Mucosa of descending colon (tissue), 3 donors: ENCODE measurements at regions not wholly inside any gene's neighbourhood (a gene's known extent, or its start where the extent isn't known, plus 50 kb on each side); places are given as distances from the start of the nearest gene placed in this dataset.
"Not testable (repeated sequence)": the region's sequence is repeated elsewhere in the genome, so short reads cannot be mapped to it uniquely, and the experiment has no call there.

Experiments
- ATAC-seq: fragments of 200-7000 bp; cut with Tn5 transposase; one replicate; pipeline ENCODE4 v1.9.1; 2020; ENCODE audit warnings: mild to moderate bottlenecking, moderate library complexity
- DNase-seq, 3 donors: peaks; one replicate each; pipeline ENCODE4 v3.0.0-alpha.2; 2020
- H3K36me3 ChIP-seq: fragments of 200-600 bp; one replicate; pipeline ENCODE4 v1.8.0; 2021; ENCODE audit warnings: low read depth, mild to moderate bottlenecking
- H3K4me1 ChIP-seq: fragments of 200-600 bp; one replicate; pipeline ENCODE4 v1.8.0; 2021; ENCODE audit warnings: low read depth, mild to moderate bottlenecking
- H3K4me3 ChIP-seq: fragments of 200-600 bp; one replicate; pipeline ENCODE4 v1.8.0; 2021; ENCODE audit warnings: mild to moderate bottlenecking
- H3K9me3 ChIP-seq: fragments of 200-600 bp; one replicate; pipeline ENCODE4 v1.8.0; 2021; ENCODE audit warnings: mild to moderate bottlenecking
- intact Hi-C, 2 donors: fragments of 100-400 bp; cut with DNase I in 1 of 2; cut with micrococcal nuclease in 1 of 2; formaldehyde crosslinking; loops; one replicate each; pipeline versions ENCODE4 v1.11.0 to v1.11.1; 2022; cut with DNase I, micrococcal nuclease
- TF ChIP-seq, protein P1 (sequence below): fragments of 200-600 bp; IDR thresholded peaks from one replicate; pipeline ENCODE4 v1.8.0; 2022; ENCODE audit warnings: antibody characterized with exemption, mild to moderate bottlenecking
- donor health status: DM: no; HTN: no; CAD: no; lungs with moderate emphysema.
- donor health status: DM: no; HTN: no; CAD: no.
- donor health status: DM: no; HTN: yes; CAD: no.

DNA sequence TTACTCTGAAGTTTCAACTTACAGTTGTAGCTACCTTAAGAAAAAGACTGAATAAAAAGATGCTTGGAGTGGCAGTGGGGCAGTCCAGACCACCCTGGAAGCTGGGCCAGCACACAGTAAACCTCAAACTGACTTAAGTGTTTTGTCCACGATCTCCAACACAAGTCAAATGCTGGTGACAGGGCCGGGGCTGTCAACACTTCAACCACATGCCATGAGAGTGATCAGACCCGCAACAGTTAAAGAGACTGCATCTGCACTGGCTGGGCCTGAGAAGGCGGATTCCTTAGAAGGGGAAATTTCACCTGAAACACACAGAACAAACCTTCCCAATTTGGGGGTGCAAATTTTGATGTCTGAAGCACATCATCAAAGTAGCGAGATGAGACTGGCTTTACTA is 223.5 kb upstream of the CAND1 start:
- H3K9me3 ChIP-seq: no peaks in the 10 kb centered on the region
- TF ChIP-seq, protein P1, sequence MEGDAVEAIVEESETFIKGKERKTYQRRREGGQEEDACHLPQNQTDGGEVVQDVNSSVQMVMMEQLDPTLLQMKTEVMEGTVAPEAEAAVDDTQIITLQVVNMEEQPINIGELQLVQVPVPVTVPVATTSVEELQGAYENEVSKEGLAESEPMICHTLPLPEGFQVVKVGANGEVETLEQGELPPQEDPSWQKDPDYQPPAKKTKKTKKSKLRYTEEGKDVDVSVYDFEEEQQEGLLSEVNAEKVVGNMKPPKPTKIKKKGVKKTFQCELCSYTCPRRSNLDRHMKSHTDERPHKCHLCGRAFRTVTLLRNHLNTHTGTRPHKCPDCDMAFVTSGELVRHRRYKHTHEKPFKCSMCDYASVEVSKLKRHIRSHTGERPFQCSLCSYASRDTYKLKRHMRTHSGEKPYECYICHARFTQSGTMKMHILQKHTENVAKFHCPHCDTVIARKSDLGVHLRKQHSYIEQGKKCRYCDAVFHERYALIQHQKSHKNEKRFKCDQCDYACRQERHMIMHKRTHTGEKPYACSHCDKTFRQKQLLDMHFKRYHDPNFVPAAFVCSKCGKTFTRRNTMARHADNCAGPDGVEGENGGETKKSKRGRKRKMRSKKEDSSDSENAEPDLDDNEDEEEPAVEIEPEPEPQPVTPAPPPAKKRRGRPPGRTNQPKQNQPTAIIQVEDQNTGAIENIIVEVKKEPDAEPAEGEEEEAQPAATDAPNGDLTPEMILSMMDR: no peak
- H3K4me1 ChIP-seq: no peaks in the 10 kb centered on the region
- H3K36me3 ChIP-seq: no peaks in the 10 kb centered on the region
- H3K4me3 ChIP-seq: no peak overlapping the region
- ATAC-seq (no peak), DNase-seq (no peak)
- intact Hi-C loops: no loop called here

DNA sequence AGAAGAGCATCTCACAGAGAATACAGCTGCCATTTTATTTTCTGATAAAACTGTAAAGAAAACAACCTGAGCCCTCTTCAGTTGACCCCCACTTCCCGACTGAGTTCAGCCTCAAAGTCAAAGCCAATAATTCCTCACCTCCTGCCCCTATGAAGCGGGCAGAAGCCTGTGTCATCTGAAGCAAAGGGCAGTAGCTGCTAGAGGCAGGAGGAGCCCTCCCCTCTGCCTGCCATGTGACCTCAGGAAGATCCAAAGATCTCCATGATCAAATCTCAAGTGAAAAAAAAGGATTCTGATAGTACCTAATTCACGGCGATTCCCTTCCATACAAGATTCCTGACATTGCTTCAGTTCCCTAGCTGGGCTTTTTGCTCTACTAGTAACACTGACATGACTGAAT is 223.1 kb upstream of the CAND1 start:
- ATAC-seq: no peak
- Histone ChIP-seq H3K4me1 (no peaks in the 10 kb centered on the region), H3K9me3 (no peaks in the 10 kb centered on the region), H3K4me3 (no peak overlapping the region), H3K36me3 (no peaks in the 10 kb centered on the region)
- TF ChIP-seq, protein P1: no peak
- no peak for DNase-seq
- intact Hi-C loops: no loop called here

DNA sequence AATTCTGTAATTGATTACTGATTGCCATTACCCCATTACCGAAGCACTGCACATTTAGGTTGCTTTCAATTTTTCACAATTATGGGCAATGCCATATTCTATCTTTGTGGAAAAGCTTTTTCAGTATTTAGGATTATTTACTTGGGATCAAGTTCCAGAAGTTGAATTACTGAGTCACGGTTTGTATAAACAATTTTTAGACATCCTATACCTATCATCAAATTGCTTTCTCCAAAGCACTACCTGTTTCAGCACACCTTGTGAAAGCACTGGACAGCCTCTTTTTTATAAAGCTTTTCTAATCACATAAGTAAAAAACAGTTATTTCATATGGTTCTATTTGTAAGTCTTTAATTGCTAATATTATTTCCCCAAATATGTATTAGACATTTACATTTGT is 221.5 kb upstream of the CAND1 start:
- ATAC-seq (no peak), DNase-seq (no peak)
- no peaks in the 10 kb centered on the region for H3K9me3 ChIP-seq
- intact Hi-C loops: no loop called here
- no peak overlapping the region for H3K4me3 ChIP-seq
- no peaks in the 10 kb centered on the region for H3K36me3 ChIP-seq
- H3K4me1 ChIP-seq: no peaks in the 10 kb centered on the region
- TF ChIP-seq, protein P1: no peak

DNA sequence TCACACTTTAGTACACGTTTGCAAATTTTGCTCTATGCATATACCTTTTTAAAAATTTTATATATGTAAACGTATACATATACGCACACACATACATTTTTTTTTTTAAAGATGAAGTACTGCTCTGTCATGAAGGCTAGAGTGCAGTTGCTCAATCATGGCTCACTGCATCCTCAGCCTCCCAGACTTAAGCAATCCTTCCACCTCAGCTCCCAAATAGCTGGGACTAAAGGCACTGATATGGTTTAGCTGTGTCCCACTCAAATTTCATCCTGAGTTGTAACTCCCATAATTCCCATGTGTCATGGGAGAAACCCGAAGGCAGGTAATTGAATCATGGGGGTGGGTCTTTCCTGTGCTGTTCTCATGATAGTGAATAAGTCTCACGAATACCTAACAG is 220.8 kb upstream of the CAND1 start:
- no peak overlapping the region for H3K4me3 ChIP-seq
- ATAC-seq (no peak), DNase-seq (no peak)
- H3K36me3 ChIP-seq: no peaks in the 10 kb centered on the region
- intact Hi-C loops: no loop called here
- no peaks in the 10 kb centered on the region for H3K9me3 ChIP-seq
- TF ChIP-seq, protein P1: no peak
- no peaks in the 10 kb centered on the region for H3K4me1 ChIP-seq

DNA sequence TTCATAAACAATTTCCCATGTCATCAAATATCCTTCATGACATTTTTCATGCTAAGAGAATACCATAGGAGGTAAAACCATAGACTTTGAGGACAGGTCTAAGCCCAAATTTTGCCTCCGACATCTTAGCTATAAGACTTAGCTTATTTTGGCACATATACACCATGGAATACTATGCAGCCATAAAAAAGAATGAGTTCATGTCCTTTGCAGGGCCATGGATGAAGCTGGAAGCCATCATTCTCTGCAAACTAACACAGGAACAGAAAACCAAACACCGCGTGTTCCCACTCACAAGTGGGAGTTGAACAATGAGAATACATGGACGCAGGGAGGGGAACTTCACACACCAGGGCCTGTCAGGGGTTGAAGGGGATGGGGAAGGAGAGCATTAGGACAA is 220.0 kb upstream of the CAND1 start:
- intact Hi-C loops, ATAC-seq, H3K4me3 ChIP-seq: not testable (repeated sequence)

DNA sequence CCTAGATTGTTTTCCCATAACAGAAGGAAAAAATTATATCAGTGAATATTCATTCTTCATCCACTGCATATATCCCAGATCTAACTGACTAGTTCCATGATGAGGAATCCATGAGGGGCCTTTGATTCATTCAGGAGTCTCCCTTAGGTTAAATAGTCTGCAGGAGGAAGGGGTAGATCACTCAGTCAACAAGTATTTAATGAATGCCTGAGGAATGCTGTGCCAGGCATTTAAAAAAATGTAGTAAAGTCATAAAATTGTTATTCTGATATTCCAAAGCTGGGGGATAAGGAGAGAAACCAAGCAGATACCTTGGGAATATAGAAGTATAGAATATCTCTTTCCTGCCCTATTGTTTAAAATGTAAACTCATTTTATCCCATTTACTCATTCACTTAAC is 216.2 kb upstream of the CAND1 start:
- TF ChIP-seq, protein P1: no peak
- Histone ChIP-seq H3K4me1 (no peaks in the 10 kb centered on the region), H3K36me3 (no peaks in the 10 kb centered on the region), H3K4me3 (no peak overlapping the region), H3K9me3 (no peaks in the 10 kb centered on the region)
- ATAC-seq (no peak), DNase-seq (no peak)
- intact Hi-C loops: loop anchor here in 1 of 2 donors (10.0 kb wide), 1 partner anchor 232 kb away; no protein-coding TSS in a partner anchor

More for the DNA sequence above, 220.0 kb upstream of the CAND1 start:
- not testable (repeated sequence) for H3K36me3 ChIP-seq, H3K9me3 ChIP-seq, H3K4me1 ChIP-seq, DNase-seq
